Keratinocyte (primary cell): ENCODE measurements at regions not wholly inside any gene's neighbourhood (a gene's known extent, or its start where the extent isn't known, plus 50 kb on each side); places are given as distances from the start of the nearest gene placed in this dataset.

Source experiments
- CTCF ChIP-seq, 3 experiments: IDR thresholded peaks in 1 of 3; conservative IDR thresholded peaks in 1 of 3; optimal IDR thresholded peaks in 1 of 3; 2 replicates in 2 of 3; 3 replicates in 1 of 3; pipeline versions ENCODE3 to v1.5.1; 2011; ENCODE audit warnings: low read length in 3 of 3, mild to moderate bottlenecking in 3 of 3, moderate library complexity in 2 of 3, control low read depth in 1 of 3, inconsistent platforms in 1 of 3; ENCODE audit not compliant: insufficient read depth in 2 of 3; ENCODE audit errors: extremely low read depth in 1 of 3
- EZH2 ChIP-seq: IDR thresholded peaks from one replicate; pipeline ENCODE4 v1.6.1; 2012; ENCODE audit warnings: inconsistent platforms, mild to moderate bottlenecking, low read length, moderate library complexity

- TF ChIP-seq CTCF (optimal IDR thresholded peaks at IDR 0.05 in 1 of 3, IDR thresholded peaks at IDR 0.05 in 1 of 3, conservative IDR thresholded peaks at IDR 0.05 in 1 of 3; ENCODE audit: extremely low read depth in 1 of 3, insufficient read depth in 2 of 3, low read length in 3 of 3) (peak in 2 of 3 experiments; percentile 49 to 51), EZH2 (no peak)
Observed at GRCh38 chr3:75906555-75907112, 121.3 kb upstream of the ZNF717 start.
